AG09319 (cell line): ENCODE measurements at regions not wholly inside any gene's neighbourhood (a gene's known extent, or its start where the extent isn't known, plus 50 kb on each side); places are given as distances from the start of the nearest gene placed in this dataset.

Source experiments
- DNase-seq: peaks from one replicate; pipeline ENCODE4 v3.0.0-alpha.2; 2010; ENCODE audit warnings: low read depth; ENCODE audit errors: extremely low read depth
- TF ChIP-seq, protein P1 (sequence below): IDR thresholded peaks from 2 replicates; pipeline ENCODE4 v1.5.1; 2011; ENCODE audit warnings: low read depth, mild to moderate bottlenecking, inconsistent platforms, low read length, moderate library complexity

DNA sequence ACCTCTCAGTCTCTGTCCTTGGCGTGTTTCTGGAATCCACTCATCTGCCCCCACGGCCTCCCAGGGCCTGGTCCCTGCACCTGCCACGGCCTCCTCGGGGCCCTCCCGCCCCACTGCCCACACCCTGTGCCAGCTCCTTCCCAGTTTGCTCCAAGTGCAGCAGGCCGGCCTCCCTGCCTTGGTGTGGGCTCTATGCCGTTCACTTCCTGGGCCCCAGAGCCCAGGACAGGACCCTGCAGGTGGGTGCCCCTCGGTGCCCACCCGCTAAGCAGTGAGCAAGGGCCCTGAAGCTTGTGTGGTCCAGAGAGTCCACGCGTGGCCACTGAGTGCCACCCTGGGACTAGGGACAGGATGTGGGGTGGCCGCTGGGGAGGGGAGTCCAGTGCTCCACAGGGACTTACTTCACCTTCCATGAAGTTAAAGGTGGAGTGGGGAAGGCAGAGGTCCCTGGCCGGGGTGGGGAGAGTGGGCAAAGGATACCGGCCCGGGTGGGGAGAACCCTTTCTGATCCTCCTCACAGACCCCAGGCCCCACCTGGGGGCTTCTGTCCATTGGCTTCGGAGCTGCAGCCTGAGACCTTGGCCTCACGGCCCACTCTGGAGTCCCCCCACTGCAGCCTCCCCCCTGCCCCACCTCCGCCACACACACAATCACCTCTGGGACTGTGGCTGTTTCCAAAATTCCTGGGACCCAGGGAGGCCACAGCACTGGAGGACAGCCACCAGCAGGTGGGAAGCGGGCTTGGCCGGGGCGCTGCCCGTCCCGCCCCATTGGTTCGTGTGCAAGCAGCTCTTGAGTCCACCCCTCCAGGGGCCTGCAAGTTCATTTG lies 60.0 kb upstream of the NKX1-1 start:
- TF ChIP-seq, protein P1, sequence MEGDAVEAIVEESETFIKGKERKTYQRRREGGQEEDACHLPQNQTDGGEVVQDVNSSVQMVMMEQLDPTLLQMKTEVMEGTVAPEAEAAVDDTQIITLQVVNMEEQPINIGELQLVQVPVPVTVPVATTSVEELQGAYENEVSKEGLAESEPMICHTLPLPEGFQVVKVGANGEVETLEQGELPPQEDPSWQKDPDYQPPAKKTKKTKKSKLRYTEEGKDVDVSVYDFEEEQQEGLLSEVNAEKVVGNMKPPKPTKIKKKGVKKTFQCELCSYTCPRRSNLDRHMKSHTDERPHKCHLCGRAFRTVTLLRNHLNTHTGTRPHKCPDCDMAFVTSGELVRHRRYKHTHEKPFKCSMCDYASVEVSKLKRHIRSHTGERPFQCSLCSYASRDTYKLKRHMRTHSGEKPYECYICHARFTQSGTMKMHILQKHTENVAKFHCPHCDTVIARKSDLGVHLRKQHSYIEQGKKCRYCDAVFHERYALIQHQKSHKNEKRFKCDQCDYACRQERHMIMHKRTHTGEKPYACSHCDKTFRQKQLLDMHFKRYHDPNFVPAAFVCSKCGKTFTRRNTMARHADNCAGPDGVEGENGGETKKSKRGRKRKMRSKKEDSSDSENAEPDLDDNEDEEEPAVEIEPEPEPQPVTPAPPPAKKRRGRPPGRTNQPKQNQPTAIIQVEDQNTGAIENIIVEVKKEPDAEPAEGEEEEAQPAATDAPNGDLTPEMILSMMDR = no peak
- DNase-seq = no peak

DNA sequence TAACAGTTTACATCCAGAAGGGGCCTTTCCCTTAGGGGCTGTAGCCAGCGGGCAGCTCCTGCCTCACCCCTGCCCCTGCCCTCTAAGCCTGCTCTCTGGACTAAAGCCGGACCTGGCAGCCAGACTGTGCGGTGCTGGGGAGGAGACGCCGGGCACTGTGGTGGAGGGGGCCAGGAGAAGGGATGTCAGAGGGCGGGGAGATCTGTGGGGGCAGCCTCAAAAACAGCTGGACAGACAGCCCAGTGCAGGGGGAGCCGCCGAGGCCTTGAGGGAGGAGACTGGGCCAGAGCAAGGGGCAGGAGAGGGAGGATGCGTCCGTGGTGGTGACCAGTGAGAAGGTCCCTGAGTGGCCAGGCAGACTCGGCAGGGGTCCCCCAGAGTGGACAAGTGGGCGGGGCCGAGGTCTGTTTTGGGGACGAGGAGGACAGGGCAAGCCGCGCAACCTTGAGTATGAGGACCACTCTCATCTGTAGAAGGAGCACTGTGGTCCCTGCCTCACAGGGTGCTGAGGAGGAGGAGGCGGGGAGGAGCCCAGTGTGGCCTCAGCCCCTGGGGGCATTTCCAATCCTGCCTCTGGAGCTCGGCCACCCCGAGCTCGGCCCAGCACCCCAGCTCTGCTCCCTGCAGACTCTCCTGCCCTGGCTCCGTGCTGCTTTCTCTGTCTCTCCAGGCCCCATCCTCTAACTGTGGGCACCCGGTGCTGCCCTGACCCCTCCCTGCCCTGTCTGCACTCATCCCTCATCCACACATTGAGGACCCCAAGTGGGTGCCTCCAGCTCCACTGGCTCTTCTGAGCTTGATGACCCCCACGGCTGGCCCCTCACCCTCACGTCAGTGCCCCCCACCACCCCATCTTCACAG lies 59.2 kb upstream of the NKX1-1 start:
- no peak for DNase-seq
- TF ChIP-seq, protein P1 = no peak

DNA sequence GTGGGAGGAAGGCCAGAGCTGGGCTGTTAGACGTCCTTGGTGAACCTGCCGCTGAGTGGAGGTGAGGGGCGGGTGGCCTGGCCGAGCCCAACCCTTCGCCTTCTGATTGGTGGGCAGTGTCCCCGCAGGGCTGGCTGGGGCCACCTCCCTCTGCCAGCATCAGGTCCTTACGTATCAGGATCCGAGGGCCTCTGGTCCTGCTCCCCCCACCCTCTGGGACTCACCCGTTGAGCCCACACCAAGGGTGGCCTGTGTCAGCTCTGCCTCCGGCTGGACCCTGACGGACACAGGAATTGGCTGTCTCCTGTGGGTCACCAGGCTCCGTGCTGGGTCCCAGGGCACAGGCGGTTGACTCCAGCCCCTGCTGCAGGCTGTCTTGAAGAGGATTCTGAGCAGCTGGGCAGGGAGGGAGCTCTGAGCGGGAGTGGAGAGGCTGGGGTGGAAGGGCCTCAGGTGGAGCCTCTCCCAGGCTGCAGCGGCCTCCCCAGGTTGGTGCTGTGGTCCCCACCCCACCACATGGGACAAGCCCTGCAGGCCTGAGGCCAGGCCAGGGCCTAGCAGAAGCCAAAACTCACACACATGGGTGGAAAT lies 58.4 kb upstream of the NKX1-1 start:
- TF ChIP-seq, protein P1 = no peak
- no peak for DNase-seq

DNA sequence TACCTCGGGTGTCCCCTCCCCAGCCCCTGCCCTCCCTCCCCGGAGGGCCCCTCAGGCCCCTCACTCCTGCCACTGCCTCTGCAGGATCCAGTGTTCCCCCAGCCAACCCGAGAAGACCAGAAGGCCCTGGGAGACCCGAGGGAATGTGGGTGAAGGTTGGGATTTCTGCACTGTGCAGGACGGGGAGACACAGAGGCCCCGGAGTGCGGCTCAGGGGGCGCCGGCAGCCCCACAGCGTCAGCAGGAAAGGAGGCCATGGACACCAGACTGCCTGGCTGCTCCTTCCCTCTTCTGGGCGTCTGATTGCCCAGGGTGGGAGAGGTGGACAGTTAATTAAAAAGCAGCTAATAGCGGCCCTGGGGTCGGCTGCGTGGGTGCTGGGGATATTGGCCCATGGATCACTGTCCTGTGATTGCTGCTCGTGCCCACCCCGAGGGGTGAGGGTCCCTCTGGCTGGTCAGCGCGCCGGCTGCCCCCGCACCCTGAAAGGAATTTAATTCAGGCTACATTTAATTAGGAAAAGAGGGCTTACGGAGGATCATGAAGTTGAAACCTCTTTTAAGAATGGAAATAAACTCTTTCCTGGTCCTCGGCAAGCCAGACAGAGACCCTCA lies 57.8 kb upstream of the NKX1-1 start:
- no peak for DNase-seq
- TF ChIP-seq, protein P1 = no peak

DNA sequence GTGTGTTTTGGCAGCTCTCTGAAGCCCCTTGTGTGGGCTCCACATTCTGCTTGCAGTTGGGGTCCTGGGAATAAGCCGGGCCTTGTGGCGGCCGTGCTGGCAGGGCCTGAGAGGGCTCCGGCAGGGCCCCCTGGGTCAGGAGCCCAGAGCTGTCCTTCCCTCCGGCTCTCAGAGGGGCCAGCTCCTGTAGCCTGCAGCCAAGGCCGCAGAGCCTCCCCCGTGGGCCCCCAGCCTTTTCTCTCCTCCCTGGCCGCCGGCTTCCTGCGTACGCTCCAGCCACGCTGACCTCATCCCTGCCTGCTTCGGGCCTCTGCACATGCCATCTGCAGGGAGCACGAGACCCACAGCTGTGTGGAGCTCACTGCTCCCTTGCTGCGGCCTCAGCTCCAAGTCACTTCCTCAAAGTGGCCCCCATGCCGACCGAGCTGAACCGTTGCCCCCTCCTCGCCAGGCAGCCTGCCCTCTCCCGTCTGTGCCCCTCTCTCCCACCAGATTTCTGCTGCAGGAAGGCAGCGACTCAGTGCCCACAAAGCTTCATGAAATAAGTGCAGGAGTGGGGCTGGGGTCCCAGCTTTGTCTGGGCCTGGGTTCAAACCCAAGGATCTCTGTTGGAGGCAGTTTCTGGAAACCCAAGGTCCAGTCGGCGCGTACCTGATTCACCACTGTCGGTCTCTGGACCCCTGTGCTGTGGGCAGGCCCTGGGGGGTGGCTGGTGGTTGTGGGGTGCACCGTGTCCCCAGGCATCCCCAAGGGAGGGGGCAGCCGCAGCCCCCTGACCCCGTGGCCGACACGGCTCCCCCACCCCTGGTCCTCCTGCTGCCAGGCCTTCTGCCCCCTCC lies 57.1 kb upstream of the NKX1-1 start:
- DNase-seq = no peak
- TF ChIP-seq, protein P1 = no peak

DNA sequence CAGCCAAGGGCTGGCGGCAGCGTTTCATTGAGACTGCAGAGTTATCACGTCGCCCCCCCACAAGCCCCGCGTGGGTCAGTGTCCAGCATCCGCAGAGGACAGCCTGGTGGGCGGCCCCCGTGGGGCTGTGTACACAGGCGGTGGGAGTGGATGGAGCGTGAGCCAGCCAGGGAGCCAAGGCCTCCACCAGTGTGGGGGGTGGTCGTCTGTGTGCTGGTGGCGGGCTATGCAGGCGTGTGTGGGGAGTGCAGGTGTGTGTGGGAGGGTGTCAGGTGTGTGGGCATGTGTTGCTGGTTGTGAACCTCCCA lies 56.5 kb upstream of the NKX1-1 start:
- TF ChIP-seq, protein P1 = no peak
- no peak for DNase-seq
